ENCODE measurements at regions not wholly inside any gene's neighbourhood (a gene's known extent, or its start where the extent isn't known, plus 50 kb on each side); places are given as distances from the start of the nearest gene placed in this dataset.

GRCh38 chr1:229869240-229869639 lies 197.8 kb upstream of the GALNT2 start:
- DNase-seq (ENCODE audit: low read depth), result peak; percentile 61
- H3K4me3 ChIP-seq (ENCODE audit: low read depth, low read length), result no peak overlapping the region
- TF ChIP-seq, protein P1, sequence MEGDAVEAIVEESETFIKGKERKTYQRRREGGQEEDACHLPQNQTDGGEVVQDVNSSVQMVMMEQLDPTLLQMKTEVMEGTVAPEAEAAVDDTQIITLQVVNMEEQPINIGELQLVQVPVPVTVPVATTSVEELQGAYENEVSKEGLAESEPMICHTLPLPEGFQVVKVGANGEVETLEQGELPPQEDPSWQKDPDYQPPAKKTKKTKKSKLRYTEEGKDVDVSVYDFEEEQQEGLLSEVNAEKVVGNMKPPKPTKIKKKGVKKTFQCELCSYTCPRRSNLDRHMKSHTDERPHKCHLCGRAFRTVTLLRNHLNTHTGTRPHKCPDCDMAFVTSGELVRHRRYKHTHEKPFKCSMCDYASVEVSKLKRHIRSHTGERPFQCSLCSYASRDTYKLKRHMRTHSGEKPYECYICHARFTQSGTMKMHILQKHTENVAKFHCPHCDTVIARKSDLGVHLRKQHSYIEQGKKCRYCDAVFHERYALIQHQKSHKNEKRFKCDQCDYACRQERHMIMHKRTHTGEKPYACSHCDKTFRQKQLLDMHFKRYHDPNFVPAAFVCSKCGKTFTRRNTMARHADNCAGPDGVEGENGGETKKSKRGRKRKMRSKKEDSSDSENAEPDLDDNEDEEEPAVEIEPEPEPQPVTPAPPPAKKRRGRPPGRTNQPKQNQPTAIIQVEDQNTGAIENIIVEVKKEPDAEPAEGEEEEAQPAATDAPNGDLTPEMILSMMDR (conservative IDR thresholded peaks at IDR 0.05; ENCODE audit: low read depth, low read length), result no peak

DNA sequence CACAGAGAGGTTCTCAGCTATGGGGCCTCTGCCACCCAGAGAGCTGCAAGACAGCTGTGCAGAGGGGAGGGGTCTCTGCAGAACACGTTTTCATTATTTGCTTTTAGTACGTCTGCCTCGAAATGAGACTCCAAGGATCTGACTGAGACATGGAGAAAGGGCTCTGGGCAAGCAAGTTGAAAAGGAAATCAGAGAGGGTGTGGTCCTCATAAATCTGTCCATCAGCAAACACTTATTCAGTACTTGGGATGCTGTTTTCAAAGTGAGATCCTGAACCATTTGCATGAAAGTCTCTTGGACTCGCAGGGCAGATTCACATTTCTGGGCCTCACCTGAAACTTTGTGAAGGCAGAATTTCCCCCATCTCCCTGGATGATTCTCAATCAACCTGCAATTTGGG lies 197.4 kb upstream of the GALNT2 start:
- no peak overlapping the region for H3K4me3 ChIP-seq (ENCODE audit: low read depth, low read length)
- TF ChIP-seq, protein P1 (conservative IDR thresholded peaks at IDR 0.05; ENCODE audit: low read depth, low read length), result no peak
- no peak for DNase-seq (ENCODE audit: low read depth)

DNA sequence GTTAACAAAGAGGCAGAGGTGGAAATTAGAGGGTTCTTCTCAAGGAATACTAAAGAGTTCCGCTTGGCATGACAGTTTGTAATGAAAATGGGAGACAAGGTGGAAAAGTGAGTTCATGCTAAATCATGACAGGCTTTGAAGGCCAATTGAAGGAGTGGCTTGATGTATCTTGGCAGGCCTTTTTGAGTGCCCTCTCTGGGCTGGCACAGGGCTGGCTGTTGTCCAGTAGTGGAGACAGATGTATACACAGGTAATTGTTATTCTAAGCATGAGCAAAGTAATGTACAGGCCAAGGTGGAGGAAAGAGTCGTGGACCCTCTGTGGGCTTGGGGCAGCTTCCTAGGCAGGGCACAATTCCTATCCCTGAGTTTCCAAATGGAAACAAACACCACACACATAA lies 196.7 kb upstream of the GALNT2 start:
- DNase-seq (ENCODE audit: low read depth), result no peak
- TF ChIP-seq, protein P1 (conservative IDR thresholded peaks at IDR 0.05; ENCODE audit: low read depth, low read length), result no peak
- H3K4me3 ChIP-seq (ENCODE audit: low read depth, low read length), result no peak overlapping the region

GRCh38 chr1:229871078-229871676 lies 195.9 kb upstream of the GALNT2 start:
- DNase-seq (ENCODE audit: low read depth), result no peak
- no peak overlapping the region for H3K4me3 ChIP-seq (ENCODE audit: low read depth, low read length)
- TF ChIP-seq, protein P1 (conservative IDR thresholded peaks at IDR 0.05; ENCODE audit: low read depth, low read length), result no peak

DNA sequence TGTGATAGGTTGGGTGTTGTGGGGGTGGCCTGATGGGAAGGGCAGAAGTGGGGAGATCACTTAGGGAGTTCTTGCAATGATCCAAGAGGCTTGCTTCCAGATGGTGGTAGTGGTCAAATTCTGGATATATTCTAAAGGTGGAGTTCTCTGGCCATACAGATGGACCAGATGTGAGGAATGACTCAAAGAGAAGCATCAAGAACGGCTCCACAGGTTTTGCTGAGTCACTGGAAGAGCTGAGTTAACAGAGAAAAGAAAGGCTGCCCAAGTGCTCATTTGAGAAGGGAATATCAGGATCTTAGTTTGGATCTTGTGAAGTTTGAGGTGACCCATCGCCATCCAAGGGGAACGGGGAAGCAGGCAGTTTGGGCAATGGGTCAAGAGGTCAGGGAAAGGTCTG lies 192.9 kb upstream of the GALNT2 start:
- peak; percentile 24 for DNase-seq (ENCODE audit: low read depth)
- H3K4me3 ChIP-seq (ENCODE audit: low read depth, low read length), result no peak overlapping the region
- TF ChIP-seq, protein P1 (conservative IDR thresholded peaks at IDR 0.05; ENCODE audit: low read depth, low read length), result no peak

DNA sequence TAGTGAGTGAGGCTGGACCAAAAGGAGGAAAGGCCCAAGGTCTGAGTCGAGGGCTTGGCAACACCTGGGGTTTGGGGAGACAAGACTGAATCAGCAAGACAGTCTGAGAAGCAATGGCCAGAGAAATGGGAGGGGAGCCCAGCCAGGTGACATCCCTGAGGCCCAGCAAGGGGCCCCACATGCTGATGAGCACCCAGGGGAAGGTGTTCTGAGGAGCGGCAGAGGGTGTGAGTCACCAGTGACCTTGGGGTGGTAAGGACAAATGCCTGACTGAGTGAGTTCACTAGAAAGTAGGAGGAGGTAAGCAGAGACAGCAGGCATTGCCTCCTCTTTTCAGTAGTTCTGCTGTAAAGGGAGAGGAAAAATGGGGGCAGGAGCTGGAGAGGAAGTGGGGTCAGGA lies 192.4 kb upstream of the GALNT2 start:
- H3K4me3 ChIP-seq (ENCODE audit: low read depth, low read length), result no peak overlapping the region
- TF ChIP-seq, protein P1 (conservative IDR thresholded peaks at IDR 0.05; ENCODE audit: low read depth, low read length), result no peak
- no peak for DNase-seq (ENCODE audit: low read depth)

DNA sequence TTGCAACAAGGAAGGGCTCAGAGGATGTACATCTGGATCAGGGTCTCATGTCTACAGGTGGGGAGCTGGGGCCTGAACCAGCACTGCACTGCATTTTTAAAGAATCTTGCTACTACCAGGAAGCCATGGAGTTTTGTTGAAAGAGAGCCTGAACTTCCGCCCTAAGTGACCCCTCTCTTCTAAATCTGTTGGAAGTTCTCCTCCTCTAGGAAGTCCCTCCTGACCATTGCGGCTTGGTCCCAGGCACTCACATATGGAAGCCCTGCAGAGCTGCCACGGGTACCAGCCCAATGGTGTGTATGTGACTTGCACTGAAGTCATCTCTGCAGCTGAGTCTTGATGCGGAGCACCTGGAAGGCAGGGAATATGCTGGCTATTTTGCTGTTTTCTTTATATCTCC lies 192.0 kb upstream of the GALNT2 start:
- DNase-seq (ENCODE audit: low read depth), result no peak
- H3K4me3 ChIP-seq (ENCODE audit: low read depth, low read length), result no peak overlapping the region
- TF ChIP-seq, protein P1 (conservative IDR thresholded peaks at IDR 0.05; ENCODE audit: low read depth, low read length), result no peak
